Hepatocyte (in vitro differentiated cells): ENCODE measurements at regions not wholly inside any gene's neighbourhood (a gene's known extent, or its start where the extent isn't known, plus 50 kb on each side); places are given as distances from the start of the nearest gene placed in this dataset.

Experiments used
- EZH2 ChIP-seq: fragments of 200-600 bp; sonication (generic); IDR thresholded peaks from 2 replicates; pipeline ENCODE4 v1.6.1; 2016; ENCODE audit warnings: antibody characterized with exemption, mild to moderate bottlenecking, borderline replicate concordance
- TF ChIP-seq, protein P1 (sequence below): fragments of 200-600 bp; sonication (generic); IDR thresholded peaks from 2 replicates; pipeline ENCODE4 v1.5.1; 2016; ENCODE audit warnings: antibody characterized with exemption, mild to moderate bottlenecking; ENCODE audit not compliant: poor library complexity

GRCh38 chr3:157819270-157820156 is 286.7 kb downstream of the SHOX2 start:
- TF ChIP-seq, protein P1, sequence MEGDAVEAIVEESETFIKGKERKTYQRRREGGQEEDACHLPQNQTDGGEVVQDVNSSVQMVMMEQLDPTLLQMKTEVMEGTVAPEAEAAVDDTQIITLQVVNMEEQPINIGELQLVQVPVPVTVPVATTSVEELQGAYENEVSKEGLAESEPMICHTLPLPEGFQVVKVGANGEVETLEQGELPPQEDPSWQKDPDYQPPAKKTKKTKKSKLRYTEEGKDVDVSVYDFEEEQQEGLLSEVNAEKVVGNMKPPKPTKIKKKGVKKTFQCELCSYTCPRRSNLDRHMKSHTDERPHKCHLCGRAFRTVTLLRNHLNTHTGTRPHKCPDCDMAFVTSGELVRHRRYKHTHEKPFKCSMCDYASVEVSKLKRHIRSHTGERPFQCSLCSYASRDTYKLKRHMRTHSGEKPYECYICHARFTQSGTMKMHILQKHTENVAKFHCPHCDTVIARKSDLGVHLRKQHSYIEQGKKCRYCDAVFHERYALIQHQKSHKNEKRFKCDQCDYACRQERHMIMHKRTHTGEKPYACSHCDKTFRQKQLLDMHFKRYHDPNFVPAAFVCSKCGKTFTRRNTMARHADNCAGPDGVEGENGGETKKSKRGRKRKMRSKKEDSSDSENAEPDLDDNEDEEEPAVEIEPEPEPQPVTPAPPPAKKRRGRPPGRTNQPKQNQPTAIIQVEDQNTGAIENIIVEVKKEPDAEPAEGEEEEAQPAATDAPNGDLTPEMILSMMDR = no peak
- TF ChIP-seq EZH2 = no peak
